B cell (primary cell): ENCODE measurements at regions not wholly inside any gene's neighbourhood (a gene's known extent, or its start where the extent isn't known, plus 50 kb on each side); places are given as distances from the start of the nearest gene placed in this dataset.

Experiments used
- ATAC-seq: fragments of 200-7000 bp; cut with Tn5 transposase; one replicate; pipeline ENCODE4 v1.10.0; 2021; ENCODE audit warnings: low read depth, mild to moderate bottlenecking, moderate number of reproducible peaks, moderate library complexity
- CTCF ChIA-PET: fragments of 350-600 bp; sonication (Branson Sonifier 250); formaldehyde crosslinking; loops from one replicate; lab custom pipeline; 2021; ENCODE audit warnings: antibody characterized with exemption, inconsistent platforms; lab: Charles Lee
- POLR2A ChIA-PET: fragments of 350-600 bp; sonication (Branson Sonifier 250); formaldehyde crosslinking; loops from one replicate; lab custom pipeline; 2021; ENCODE audit warnings: antibody characterized with exemption; lab: Charles Lee
- DNase-seq: peaks from one replicate; pipeline ENCODE4 v3.0.0; 2013
- H2AFZ ChIP-seq: 2 replicates; pipeline ENCODE4 v1.6.1; 2012; ENCODE audit warnings: mild to moderate bottlenecking, low read depth, low read length; ENCODE audit not compliant: insufficient read depth, poor library complexity, severe bottlenecking
- H3K27ac ChIP-seq, 2 donors: 1 replicate in 1 of 2; 2 replicates in 1 of 2; pipeline ENCODE4 v1.5.1; 2012 to 2013; ENCODE audit warnings: low read length in 2 of 2, mild to moderate bottlenecking in 2 of 2, moderate library complexity in 1 of 2
- H3K27me3 ChIP-seq, 4 experiments: fragments of 200-600 bp in 1 of 4; sonication (generic) in 1 of 4; replicated peaks in 1 of 4; 1 replicate in 2 of 4; 2 replicates in 2 of 4; pipeline versions ENCODE4 v1.6.1 to v1.7.0; 2013 to 2016; ENCODE audit warnings: low read length in 3 of 4, mild to moderate bottlenecking in 2 of 4, mixed read lengths in 1 of 4, moderate library complexity in 1 of 4; ENCODE audit not compliant: insufficient read depth in 4 of 4, control insufficient read depth in 3 of 4; ENCODE audit errors: control extremely low read depth in 1 of 4
- H3K36me3 ChIP-seq, 2 experiments: replicated peaks in 1 of 2; 1 replicate in 1 of 2; 2 replicates in 1 of 2; pipeline versions ENCODE4 v1.6.1 to v1.7.1; 2013; ENCODE audit warnings: low read length in 1 of 2; ENCODE audit not compliant: insufficient read depth in 2 of 2, control insufficient read depth in 1 of 2; ENCODE audit errors: control extremely low read depth in 1 of 2, extremely low read depth in 1 of 2
- H3K4me1 ChIP-seq, 2 donors: fragments of 200-600 bp in 1 of 2; sonication (generic) in 1 of 2; 1 replicate in 1 of 2; 2 replicates in 1 of 2; pipeline versions ENCODE4 v1.5.1 to v1.6.1; 2013 to 2017; ENCODE audit warnings: low read length in 2 of 2; ENCODE audit not compliant: control insufficient read depth in 2 of 2, insufficient read depth in 2 of 2
- H3K4me2 ChIP-seq: replicated peaks from 2 replicates; pipeline ENCODE3; 2012; ENCODE audit warnings: mild to moderate bottlenecking, low read depth, low read length; ENCODE audit not compliant: poor library complexity, severe bottlenecking
- H3K4me3 ChIP-seq, 5 experiments: fragments of 200-600 bp in 1 of 5; sonication (generic) in 1 of 5; 1 replicate in 3 of 5; 2 replicates in 2 of 5; pipeline versions ENCODE4 v1.5.1 to v1.7.0; 2011 to 2016; ENCODE audit warnings: low read length in 4 of 5, mild to moderate bottlenecking in 4 of 5, low read depth in 2 of 5, control low read depth in 1 of 5, moderate library complexity in 1 of 5; ENCODE audit not compliant: insufficient read depth in 1 of 5; ENCODE audit errors: control extremely low read depth in 1 of 5, extremely low read depth in 1 of 5
- H3K79me2 ChIP-seq: fragments of 200-600 bp; sonication (generic); one replicate; pipeline ENCODE4 v1.6.0; 2016; ENCODE audit warnings: low read length; ENCODE audit not compliant: control insufficient read depth, insufficient read depth
- H3K9ac ChIP-seq: fragments of 200-600 bp; sonication (generic); 2 replicates; pipeline ENCODE4 v1.6.1; 2017; ENCODE audit warnings: mild to moderate bottlenecking, low read length, moderate library complexity
- H3K9me3 ChIP-seq, 3 donors: one replicate each; pipeline versions ENCODE4 v1.6.1 to v1.7.1; 2013; ENCODE audit warnings: low read length in 2 of 3; ENCODE audit not compliant: control insufficient read depth in 2 of 3, insufficient read depth in 1 of 3; ENCODE audit errors: control extremely low read depth in 1 of 3
- H4K20me1 ChIP-seq: 2 replicates; pipeline ENCODE4 v1.6.0; 2012; ENCODE audit warnings: mild to moderate bottlenecking, low read length; ENCODE audit not compliant: insufficient read depth, control insufficient read depth, poor library complexity, severe bottlenecking
- H3K27ac Mint-ChIP-seq: one replicate; pipeline ENCODE4 v1.8.0; 2021; ENCODE audit warnings: mixed read lengths
- H3K27me3 Mint-ChIP-seq: one replicate; pipeline ENCODE4 v1.8.0; 2021; ENCODE audit warnings: mixed read lengths
- H3K4me1 Mint-ChIP-seq: one replicate; pipeline ENCODE4 v1.8.0; 2021; ENCODE audit warnings: mixed read lengths
- H3K4me3 Mint-ChIP-seq: one replicate; pipeline ENCODE4 v1.8.0; 2021; ENCODE audit warnings: mixed read lengths
- H3K9me3 Mint-ChIP-seq: one replicate; pipeline ENCODE4 v1.8.0; 2022; ENCODE audit warnings: mixed read lengths; ENCODE audit not compliant: insufficient read depth
- EZH2 ChIP-seq: IDR thresholded peaks from 2 replicates; pipeline ENCODE4 v1.6.1; 2012; ENCODE audit warnings: borderline replicate concordance, low read depth, mild to moderate bottlenecking, moderate library complexity, low read length; ENCODE audit not compliant: insufficient read depth, poor library complexity, severe bottlenecking
- WGBS: methylation state at CpG from one replicate; pipeline ENCODE4 v1.1.5; 2013; ENCODE audit warnings: missing lambda C conversion rate; ENCODE audit not compliant: insufficient coverage; 5-methylcytosine and 5-hydroxymethylcytosine counted together
- intact Hi-C: fragments of 100-400 bp; cut with micrococcal nuclease; formaldehyde crosslinking; loops from one replicate; pipeline ENCODE4 v1.10.0; 2022
- TF ChIP-seq, protein P1 (sequence below): fragments of 200-600 bp; IDR thresholded peaks from one replicate; pipeline ENCODE4 v1.8.0; 2022; ENCODE audit warnings: antibody characterized with exemption, mild to moderate bottlenecking

DNA sequence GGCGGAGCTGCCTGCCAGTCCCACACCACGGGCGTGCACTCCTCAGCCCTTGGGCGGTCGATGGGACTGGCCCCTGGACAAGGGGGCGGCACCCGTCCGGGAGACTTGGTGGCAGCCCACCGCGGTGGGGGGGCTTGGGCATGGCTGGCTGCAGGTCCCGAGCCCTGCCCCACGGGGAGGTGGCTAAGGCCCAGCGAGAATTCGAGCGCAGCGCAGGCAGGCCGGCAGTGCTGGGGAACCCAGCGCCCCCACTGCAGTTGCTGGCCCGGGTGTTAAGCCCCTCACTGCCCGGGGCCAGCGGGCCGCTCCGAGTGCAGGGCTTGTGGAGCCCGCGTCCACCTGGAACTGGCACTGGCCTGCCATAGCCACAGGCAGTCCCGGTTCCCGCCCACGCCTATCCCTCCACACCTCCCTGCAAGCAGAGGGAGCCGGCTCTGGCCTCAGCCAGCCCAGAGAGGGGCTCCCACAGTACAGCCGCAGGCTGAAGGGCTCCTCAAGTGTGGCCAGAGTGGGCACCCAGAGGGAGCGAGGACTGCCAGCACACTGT lies 742.9 kb upstream of the DDX18 start:
- Histone ChIP-seq H3K27me3 (no peaks in the 10 kb centered on the region), H3K4me2 (no peak overlapping the region), H3K9ac (no peak overlapping the region), H3K27ac (no peak overlapping the region), H3K4me3 (no peak overlapping the region), H3K9me3 (peaks cover 0 to 13% (median 0%) of the 10 kb centered on the region in 3 donors), H3K36me3 (no peaks in the 10 kb centered on the region), H3K79me2 (no peaks in the 10 kb centered on the region), H2AFZ (no peak overlapping the region), H4K20me1 (no peaks in the 10 kb centered on the region), H3K4me1 (no peaks in the 10 kb centered on the region)
- no peaks in the 10 kb centered on the region for H3K27me3 Mint-ChIP-seq
- TF ChIP-seq, protein P1, sequence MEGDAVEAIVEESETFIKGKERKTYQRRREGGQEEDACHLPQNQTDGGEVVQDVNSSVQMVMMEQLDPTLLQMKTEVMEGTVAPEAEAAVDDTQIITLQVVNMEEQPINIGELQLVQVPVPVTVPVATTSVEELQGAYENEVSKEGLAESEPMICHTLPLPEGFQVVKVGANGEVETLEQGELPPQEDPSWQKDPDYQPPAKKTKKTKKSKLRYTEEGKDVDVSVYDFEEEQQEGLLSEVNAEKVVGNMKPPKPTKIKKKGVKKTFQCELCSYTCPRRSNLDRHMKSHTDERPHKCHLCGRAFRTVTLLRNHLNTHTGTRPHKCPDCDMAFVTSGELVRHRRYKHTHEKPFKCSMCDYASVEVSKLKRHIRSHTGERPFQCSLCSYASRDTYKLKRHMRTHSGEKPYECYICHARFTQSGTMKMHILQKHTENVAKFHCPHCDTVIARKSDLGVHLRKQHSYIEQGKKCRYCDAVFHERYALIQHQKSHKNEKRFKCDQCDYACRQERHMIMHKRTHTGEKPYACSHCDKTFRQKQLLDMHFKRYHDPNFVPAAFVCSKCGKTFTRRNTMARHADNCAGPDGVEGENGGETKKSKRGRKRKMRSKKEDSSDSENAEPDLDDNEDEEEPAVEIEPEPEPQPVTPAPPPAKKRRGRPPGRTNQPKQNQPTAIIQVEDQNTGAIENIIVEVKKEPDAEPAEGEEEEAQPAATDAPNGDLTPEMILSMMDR: no peak
- TF ChIP-seq EZH2: no peak
- ChIA-PET POLR2A (no interaction called here), CTCF (interaction anchor here (0.8 kb wide), 1 partner anchor 11 kb away, joined by 3 read pairs; no protein-coding TSS in a partner anchor)
- no peak overlapping the region for H3K27ac Mint-ChIP-seq
- ATAC-seq (no peak), DNase-seq (peak; percentile 4)
- 98% methylated on average over 31 of the region's 31 CpGs for WGBS
- no peak overlapping the region for H3K4me3 Mint-ChIP-seq
- intact Hi-C loops: no loop called here
- peaks cover 2% of the 10 kb centered on the region for H3K9me3 Mint-ChIP-seq
- H3K4me1 Mint-ChIP-seq: no peaks in the 10 kb centered on the region

- ChIA-PET CTCF (no interaction called here), POLR2A (no interaction called here)
- no peaks in the 10 kb centered on the region for H4K20me1 ChIP-seq
- no peaks in the 10 kb centered on the region for H3K36me3 ChIP-seq
- H3K27me3 ChIP-seq: no peaks in the 10 kb centered on the region
- H3K9ac ChIP-seq: no peak overlapping the region
- H3K9me3 ChIP-seq: peaks cover 0 to 13% (median 0%) of the 10 kb centered on the region in 3 donors
- no peak overlapping the region for H3K27ac Mint-ChIP-seq
- no peaks in the 10 kb centered on the region for H3K27me3 Mint-ChIP-seq
- H3K4me2 ChIP-seq: no peak overlapping the region
- ATAC-seq: no peak
- intact Hi-C loops: no loop called here
- no peaks in the 10 kb centered on the region for H3K4me1 Mint-ChIP-seq
- H3K9me3 Mint-ChIP-seq: peaks cover 3% of the 10 kb centered on the region
- no peak for DNase-seq
- WGBS: 100% methylated on average over 2 of the region's 4 CpGs
- TF ChIP-seq EZH2: no peak
- TF ChIP-seq, protein P1: no peak
- H3K79me2 ChIP-seq: no peaks in the 10 kb centered on the region
- H3K27ac ChIP-seq: no peak overlapping the region
- H3K4me1 ChIP-seq: no peaks in the 10 kb centered on the region
- no peak overlapping the region for H3K4me3 ChIP-seq
- H3K4me3 Mint-ChIP-seq: no peak overlapping the region
- H2AFZ ChIP-seq: no peak overlapping the region
These were observed 739.7 kb upstream of the DDX18 start for GRCh38 chr2:117074756-117075155.
